Nephron (organoid): ENCODE measurements at regions not wholly inside any gene's neighbourhood (a gene's known extent, or its start where the extent isn't known, plus 50 kb on each side); places are given as distances from the start of the nearest gene placed in this dataset.
A peak's percentile ranks its signal among the peaks of the same experiment; 100 is the strongest.
"Not testable (repeated sequence)": the region's sequence is repeated elsewhere in the genome, so short reads cannot be mapped to it uniquely, and the experiment has no call there.

Experiments used
- H3K27ac Mint-ChIP-seq, 3 experiments: 2 replicates each; pipeline ENCODE4 v1.8.0; 2020; ENCODE audit warnings: mixed read lengths in 3 of 3, mild to moderate bottlenecking in 2 of 3, moderate library complexity in 1 of 3
- H3K27me3 Mint-ChIP-seq: 2 replicates; pipeline ENCODE4 v1.8.0; 2021; ENCODE audit warnings: low read depth, mild to moderate bottlenecking, moderate library complexity, mixed read lengths
- H3K36me3 Mint-ChIP-seq: 2 replicates; pipeline ENCODE4 v1.8.0; 2020; ENCODE audit warnings: low read depth, mixed read lengths
- H3K4me1 Mint-ChIP-seq: 2 replicates; pipeline ENCODE4 v1.8.0; 2020; ENCODE audit warnings: mixed read lengths
- H3K4me3 Mint-ChIP-seq, 3 experiments: 2 replicates each; pipeline ENCODE4 v1.8.0; 2020; ENCODE audit warnings: mild to moderate bottlenecking in 3 of 3, mixed read lengths in 3 of 3, moderate library complexity in 2 of 3
- H3K9me3 Mint-ChIP-seq: 2 replicates; pipeline ENCODE4 v1.8.0; 2020; ENCODE audit warnings: mixed read lengths
- CTCF ChIP-seq, 3 experiments: fragments of 200-600 bp; sonication (generic); IDR thresholded peaks; one replicate each; pipeline ENCODE4 v1.5.0; 2021; ENCODE audit warnings: antibody characterized with exemption in 3 of 3; ENCODE audit not compliant: unreplicated experiment in 3 of 3

GRCh38 chr5:66367814-66368541 lies 223.9 kb downstream of the SREK1 start:
- no peak overlapping the region for H3K4me3 Mint-ChIP-seq
- H3K4me1 Mint-ChIP-seq, result no peaks in the 10 kb centered on the region
- no peaks in the 10 kb centered on the region for H3K9me3 Mint-ChIP-seq
- peak overlapping the region in 1 of 3 experiments; percentile 36 for H3K27ac Mint-ChIP-seq
- no peaks in the 10 kb centered on the region for H3K36me3 Mint-ChIP-seq
- H3K27me3 Mint-ChIP-seq, result peaks cover 3% of the 10 kb centered on the region
- TF ChIP-seq CTCF (IDR thresholded peaks at IDR 0.05; ENCODE audit: unreplicated experiment in 3 of 3), result no peak

GRCh38 chr5:66368811-66369210 lies 224.7 kb downstream of the SREK1 start:
- no peaks in the 10 kb centered on the region for H3K4me1 Mint-ChIP-seq
- no peak for TF ChIP-seq CTCF (IDR thresholded peaks at IDR 0.05; ENCODE audit: unreplicated experiment in 3 of 3)
- H3K27me3 Mint-ChIP-seq, result peaks cover 3% of the 10 kb centered on the region
- H3K9me3 Mint-ChIP-seq, result no peaks in the 10 kb centered on the region
- no peaks in the 10 kb centered on the region for H3K36me3 Mint-ChIP-seq
- no peak overlapping the region for H3K4me3 Mint-ChIP-seq
- no peak overlapping the region for H3K27ac Mint-ChIP-seq

- H3K9me3 Mint-ChIP-seq, result peaks cover 12% of the 10 kb centered on the region
- H3K36me3 Mint-ChIP-seq, result no peaks in the 10 kb centered on the region
- H3K4me3 Mint-ChIP-seq, result no peak overlapping the region
- H3K27me3 Mint-ChIP-seq, result peaks cover 9% of the 10 kb centered on the region
- no peak overlapping the region for H3K27ac Mint-ChIP-seq
- H3K4me1 Mint-ChIP-seq, result no peaks in the 10 kb centered on the region
- no peak for TF ChIP-seq CTCF (IDR thresholded peaks at IDR 0.05; ENCODE audit: unreplicated experiment in 3 of 3)
Observed at GRCh38 chr5:66377747-66378146, 218.4 kb upstream of the MAST4 start.

- Mint-ChIP-seq H3K4me3 (no peak overlapping the region), H3K27ac (no peak overlapping the region), H3K36me3 (no peaks in the 10 kb centered on the region), H3K27me3 (peaks cover 9% of the 10 kb centered on the region), H3K9me3 (peaks cover 12% of the 10 kb centered on the region), H3K4me1 (no peaks in the 10 kb centered on the region)
- TF ChIP-seq CTCF (IDR thresholded peaks at IDR 0.05; ENCODE audit: unreplicated experiment in 3 of 3), result no peak
Observed at GRCh38 chr5:66378407-66378806, 217.8 kb upstream of the MAST4 start.

- peaks cover 17% of the 10 kb centered on the region for H3K9me3 Mint-ChIP-seq
- H3K36me3 Mint-ChIP-seq, result no peaks in the 10 kb centered on the region
- peaks cover 9% of the 10 kb centered on the region for H3K27me3 Mint-ChIP-seq
- no peak overlapping the region for H3K27ac Mint-ChIP-seq
- H3K4me3 Mint-ChIP-seq, result no peak overlapping the region
- H3K4me1 Mint-ChIP-seq, result no peaks in the 10 kb centered on the region
- no peak for TF ChIP-seq CTCF (IDR thresholded peaks at IDR 0.05; ENCODE audit: unreplicated experiment in 3 of 3)
Observed at GRCh38 chr5:66382152-66382551, 214.0 kb upstream of the MAST4 start.

- not testable (repeated sequence) for H3K4me3 Mint-ChIP-seq, H3K4me1 Mint-ChIP-seq, H3K9me3 Mint-ChIP-seq, H3K27me3 Mint-ChIP-seq, H3K36me3 Mint-ChIP-seq, H3K27ac Mint-ChIP-seq
Observed at GRCh38 chr5:66405145-66405544, 191.0 kb upstream of the MAST4 start.
